NCI-H2227 (cell line): ENCODE measurements at regions not wholly inside any gene's neighbourhood (a gene's known extent, or its start where the extent isn't known, plus 50 kb on each side); places are given as distances from the start of the nearest gene placed in this dataset.
A peak's percentile ranks its signal among the peaks of the same experiment; 100 is the strongest.

Experiments used
- DNase-seq: peaks from one replicate; lab custom pipeline; 2025; ENCODE audit not compliant: unreplicated experiment; lab: John Stamatoyannopoulos, UW

GRCh38 chr3:28645149-28645548, 296.5 kb upstream of the AZI2 start:
- no peak for DNase-seq

GRCh38 chr3:28646435-28646834, 297.8 kb upstream of the AZI2 start:
- no peak for DNase-seq

- no peak for DNase-seq
These were observed 300.6 kb upstream of the AZI2 start for GRCh38 chr3:28649266-28649665.

- DNase-seq, result no peak
These were observed 302.5 kb upstream of the AZI2 start for GRCh38 chr3:28651159-28651558.

GRCh38 chr3:28664123-28664522, 315.5 kb upstream of the AZI2 start:
- DNase-seq, result no peak

DNA sequence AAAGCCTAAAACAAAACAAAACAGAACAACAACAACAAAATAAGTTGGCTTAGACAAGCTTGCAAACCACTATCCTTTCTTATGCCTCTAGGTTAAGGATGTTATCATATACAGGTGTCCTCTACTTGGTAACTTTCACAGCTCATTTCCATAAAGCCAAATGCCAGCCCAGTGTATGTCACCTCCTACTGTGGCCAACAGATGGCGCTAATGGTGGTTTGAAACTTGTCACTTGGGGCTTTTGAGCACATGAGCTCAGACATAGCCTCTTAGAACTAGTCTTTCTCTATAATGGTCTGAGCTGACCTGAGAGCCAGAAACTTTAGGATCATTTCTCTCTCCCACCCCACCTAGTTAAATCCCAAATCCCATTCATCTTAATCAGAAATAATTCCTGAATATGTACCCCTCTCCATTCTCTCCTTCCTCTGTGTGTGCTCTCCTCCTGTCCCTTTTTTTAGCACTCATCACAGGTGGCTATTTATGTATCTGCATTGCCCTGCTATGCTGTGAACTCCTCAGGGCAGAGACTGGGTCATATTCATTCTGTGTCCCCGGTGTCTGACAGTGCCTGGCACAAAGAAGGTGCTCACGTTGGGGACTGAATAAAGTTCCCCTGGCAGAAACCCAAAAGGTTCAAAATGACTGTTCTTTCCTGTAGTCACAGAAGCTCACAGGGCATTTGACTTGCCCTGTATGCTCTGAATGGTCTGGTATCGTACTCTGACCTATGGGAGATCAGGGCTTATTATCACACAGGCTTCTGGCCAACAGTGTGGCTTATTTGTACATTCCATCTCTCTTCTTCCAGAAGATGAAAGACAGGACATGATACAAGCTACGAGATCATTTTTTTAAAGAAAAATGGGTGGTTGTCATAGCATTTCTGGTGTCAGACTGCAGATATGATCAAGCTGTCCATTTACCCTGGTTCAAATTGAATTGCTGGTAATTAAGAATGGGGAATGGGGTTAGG, 319.3 kb upstream of the AZI2 start:
- peak; percentile 29 for DNase-seq

GRCh38 chr3:28669870-28670269, 321.2 kb upstream of the AZI2 start:
- DNase-seq, result no peak

- DNase-seq, result no peak
These were observed 323.8 kb upstream of the AZI2 start for GRCh38 chr3:28672406-28672805.

GRCh38 chr3:28673446-28673845, 324.8 kb upstream of the AZI2 start:
- no peak for DNase-seq

DNA sequence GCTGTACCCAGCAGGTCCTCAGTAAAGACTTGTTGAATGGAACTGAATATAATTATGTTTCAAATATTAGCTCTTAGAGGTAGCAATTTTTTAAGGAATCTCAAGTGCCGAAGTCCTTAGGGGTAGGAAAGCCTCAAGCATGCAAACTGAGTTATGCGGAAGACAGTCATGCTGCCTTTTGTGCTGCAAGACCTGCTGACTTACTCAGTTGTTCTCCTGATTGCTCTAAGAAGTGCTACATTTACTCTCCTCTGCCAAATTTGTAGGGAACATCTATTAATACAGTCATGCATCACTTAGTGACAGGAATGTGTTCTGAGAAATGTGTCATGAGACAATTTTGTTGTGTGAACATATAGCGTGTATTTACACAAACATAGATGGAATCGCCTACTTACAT, 325.6 kb upstream of the AZI2 start:
- DNase-seq, result no peak

DNA sequence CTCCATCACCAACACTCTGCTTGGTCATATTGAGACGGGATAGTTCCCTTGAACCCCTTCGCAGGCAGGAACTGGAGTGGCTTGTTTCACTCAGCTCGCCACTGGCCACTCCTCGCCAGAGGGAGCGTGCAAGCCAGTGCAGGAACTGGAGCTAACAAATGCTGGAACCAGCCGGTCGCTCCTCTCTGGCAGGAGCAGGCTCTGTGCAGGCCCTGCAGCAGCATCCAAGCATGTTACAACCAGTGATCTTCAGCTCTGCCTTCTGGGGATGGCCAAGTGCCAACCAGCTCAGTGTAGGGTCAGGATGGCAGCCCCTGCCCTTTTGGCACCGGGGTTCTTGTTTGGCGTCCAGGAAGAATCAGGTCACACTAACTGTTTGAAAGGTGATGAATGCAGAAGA, 329.0 kb upstream of the AZI2 start:
- DNase-seq, result no peak

GRCh38 chr3:28678086-28678485, 329.5 kb upstream of the AZI2 start:
- DNase-seq, result no peak

GRCh38 chr3:28680050-28680449, 331.4 kb upstream of the AZI2 start:
- no peak for DNase-seq

- no peak for DNase-seq
These were observed 333.5 kb upstream of the AZI2 start for GRCh38 chr3:28682121-28682520.

DNA sequence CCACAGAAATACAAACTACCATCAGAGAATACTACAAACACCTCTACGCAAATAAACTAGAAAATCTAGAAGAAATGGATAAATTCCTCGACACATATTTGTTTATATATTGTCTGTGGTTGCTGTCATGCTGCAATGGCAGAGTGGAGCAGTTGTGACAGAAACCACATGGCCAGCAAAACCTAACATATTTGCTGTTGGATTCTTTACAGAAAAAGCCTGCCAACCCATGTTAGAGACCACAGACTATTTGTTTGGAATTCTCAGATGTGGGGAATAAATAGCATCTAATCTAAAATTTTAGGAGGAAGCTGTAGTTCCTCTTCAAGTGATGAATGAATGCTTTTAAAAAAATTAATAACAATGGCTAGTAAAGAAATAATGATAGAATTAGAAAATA, 341.6 kb upstream of the AZI2 start:
- DNase-seq, result no peak

- no peak for DNase-seq
These were observed 350.1 kb upstream of the AZI2 start for GRCh38 chr3:28698706-28699105.

- DNase-seq, result no peak
These were observed 350.7 kb upstream of the AZI2 start for GRCh38 chr3:28699283-28699682.

DNA sequence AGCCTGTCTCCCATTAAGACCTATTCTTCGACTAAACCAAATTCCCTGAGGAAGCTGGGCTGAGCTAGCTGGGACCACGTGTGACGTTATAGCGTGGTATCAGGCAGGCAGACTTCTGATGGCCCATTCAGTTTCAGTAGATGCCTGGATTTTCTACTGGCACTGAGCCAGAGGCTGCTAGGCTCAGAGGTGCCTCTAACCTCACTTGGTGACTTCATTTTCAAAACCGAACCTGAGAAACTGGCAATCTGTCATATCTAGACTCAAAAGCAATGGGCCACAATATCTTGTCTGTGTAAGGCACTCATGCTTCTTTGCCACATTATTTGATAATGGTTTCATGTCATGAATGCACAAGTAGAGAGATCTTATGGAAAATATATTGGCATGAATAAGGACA, 352.1 kb upstream of the AZI2 start:
- DNase-seq, result no peak

GRCh38 chr3:28703843-28704242, 355.2 kb upstream of the AZI2 start:
- no peak for DNase-seq

GRCh38 chr3:28711293-28711692, 362.7 kb upstream of the AZI2 start:
- DNase-seq, result no peak

DNA sequence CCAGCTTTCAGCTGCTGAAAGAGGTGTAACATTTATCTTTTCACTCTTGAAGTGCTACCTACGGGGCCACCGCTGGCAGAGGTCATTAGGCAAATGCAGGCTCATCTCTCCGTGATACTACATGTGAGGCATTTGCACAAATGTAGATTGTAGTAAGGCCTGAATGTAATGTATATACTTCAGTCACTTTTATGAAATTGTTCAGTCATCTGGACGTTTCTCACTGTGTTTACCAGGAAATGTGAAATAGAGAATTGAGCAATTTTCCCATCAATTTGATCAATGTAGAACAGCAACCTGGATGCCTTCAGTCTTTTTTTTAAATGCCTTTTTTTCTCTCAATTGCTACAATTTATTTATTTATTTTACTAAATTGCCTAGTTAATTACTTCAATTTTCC, 368.3 kb upstream of the AZI2 start:
- no peak for DNase-seq

DNA sequence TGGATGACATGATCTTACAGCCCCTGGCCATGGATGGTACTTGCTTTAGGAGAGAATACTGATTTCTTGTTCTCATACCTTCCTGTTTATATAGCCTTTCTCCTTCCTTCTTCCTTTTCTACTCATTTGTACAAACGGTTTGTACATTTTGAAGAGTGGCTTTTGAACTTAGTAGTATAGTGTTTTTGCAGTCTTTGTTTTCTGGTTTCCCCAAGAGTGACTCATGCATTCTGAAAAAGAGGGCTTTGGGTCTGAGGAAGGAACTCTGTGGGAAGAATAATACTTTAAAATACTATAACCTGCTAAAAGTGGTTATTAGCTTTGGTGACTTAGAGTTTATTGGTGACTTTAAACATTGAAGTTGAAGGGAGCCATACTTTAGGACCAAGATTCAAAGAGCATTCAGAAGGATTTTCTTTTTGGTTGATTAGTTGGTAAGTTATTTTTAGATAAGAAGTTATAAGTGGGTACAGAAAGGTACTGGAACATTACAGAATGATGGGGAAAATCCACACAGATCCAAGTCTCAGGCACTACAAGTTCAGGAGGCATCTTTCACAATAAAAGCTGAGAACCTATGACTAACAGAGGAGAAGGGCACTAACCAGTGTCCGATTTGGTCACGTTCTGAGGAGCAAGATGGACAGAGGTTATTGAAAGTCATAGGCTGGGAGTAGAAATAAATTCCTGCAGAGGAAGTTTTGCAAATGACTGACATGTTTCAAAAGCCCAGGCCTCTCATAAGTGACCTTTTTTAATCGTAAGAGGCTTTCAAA, 369.6 kb upstream of the AZI2 start:
- DNase-seq, result no peak
